ENCODE measurements at regions not wholly inside any gene's neighbourhood (a gene's known extent, or its start where the extent isn't known, plus 50 kb on each side); places are given as distances from the start of the nearest gene placed in this dataset.
A peak's percentile ranks its signal among the peaks of the same experiment; 100 is the strongest.
"Not testable (repeated sequence)": the region's sequence is repeated elsewhere in the genome, so short reads cannot be mapped to it uniquely, and the experiment has no call there.

GRCh38 chr2:39923455-39923854 lies 144.4 kb upstream of the THUMPD2 start:
- no peak for DNase-seq

DNA sequence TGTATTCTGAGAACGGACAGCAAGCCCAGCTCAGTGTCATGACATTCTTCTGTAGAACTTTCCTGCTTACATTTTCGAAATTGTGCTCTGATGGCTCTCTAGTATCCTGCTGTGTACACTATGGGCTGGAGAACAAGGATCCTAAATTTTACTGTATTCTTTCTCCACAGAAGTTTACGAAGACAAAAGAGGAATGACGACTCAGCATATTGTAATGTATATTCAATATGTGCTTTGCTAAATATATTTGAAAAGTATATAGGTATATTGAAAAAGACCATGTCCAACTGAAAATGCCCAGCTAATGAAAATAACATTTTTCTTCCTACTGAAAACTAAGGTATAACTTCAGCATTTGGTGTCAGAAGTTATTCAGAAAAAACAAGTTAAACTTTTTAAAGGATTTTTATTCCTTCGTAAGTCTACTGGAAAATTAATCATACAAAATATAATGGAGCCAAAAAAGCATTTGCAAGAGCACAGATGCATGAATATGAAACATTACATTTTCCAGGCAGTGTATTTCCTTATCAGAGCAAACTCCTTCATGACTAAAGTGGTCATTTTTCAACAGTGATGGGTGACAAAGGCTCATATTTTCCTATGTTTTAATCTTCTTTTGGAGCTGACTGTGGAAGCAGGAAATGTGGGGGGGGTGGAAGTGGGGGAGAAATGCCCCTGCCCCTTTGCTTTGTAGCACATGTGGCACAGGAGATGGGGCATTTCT lies 143.8 kb upstream of the THUMPD2 start:
- DNase-seq: no peak

- DNase-seq: no peak
These were observed 141.3 kb upstream of the THUMPD2 start for GRCh38 chr2:39920307-39920801.

GRCh38 chr2:39919511-39920306 lies 140.7 kb upstream of the THUMPD2 start:
- no peak for DNase-seq

DNA sequence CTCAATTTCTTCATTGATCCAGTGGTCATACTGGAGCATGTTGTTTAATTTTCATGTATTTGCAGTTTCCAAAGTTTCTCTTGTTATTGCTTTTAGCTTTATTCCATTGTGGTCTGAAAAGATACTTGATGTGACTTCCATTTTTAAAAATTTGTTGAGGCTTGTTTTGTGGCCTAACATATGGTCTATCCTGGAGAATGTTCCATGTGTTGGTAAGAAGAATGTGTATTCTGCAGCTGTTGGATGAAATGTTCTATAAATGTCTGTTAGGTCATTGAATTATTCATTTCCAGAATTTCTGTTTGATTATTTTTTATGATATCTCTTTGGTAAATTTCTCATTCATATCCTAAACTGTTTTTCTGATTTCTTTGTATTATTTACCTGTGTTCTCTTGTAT lies 139.8 kb upstream of the THUMPD2 start:
- no peak for DNase-seq

GRCh38 chr2:39917371-39917770 lies 138.3 kb upstream of the THUMPD2 start:
- peak; percentile 5 for DNase-seq

- no peak for DNase-seq
These were observed 135.9 kb upstream of the THUMPD2 start for GRCh38 chr2:39914949-39915348.

DNA sequence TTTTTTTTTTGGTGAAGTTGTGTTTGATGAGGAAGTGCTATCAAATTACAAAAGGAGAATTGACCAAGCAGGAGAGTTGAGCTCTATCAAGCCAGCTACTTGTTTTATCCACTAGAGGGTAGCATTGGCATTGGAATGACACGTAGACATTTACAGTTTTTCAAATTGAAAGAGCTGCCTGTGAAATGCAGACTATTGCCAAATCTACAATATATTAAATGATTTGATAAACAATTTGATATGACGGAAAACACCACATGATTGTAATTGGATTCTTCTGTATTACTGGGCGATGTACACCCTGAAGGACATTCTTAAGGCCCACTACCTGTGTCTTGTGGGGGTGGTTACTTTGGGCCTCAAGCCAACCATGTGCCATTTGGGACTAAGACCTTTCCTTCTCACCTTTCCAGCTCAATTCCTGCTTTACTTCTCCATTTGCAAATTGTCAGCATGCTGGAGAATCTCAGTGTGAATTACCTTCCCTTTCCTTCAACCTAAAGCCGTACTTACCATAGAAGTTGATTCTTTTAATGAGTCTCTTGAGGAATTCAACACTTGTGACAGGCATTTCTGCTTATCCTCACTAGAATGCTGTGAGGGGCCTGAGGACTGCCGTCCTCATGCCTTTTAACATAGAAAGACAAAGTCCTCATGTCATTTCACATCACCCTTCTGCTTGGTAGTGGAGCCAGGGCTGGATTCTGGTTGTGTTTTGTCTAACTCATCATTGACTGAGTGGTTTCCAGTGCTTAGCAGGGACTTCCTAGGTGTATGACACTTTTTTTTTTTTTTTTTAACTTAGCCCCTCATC lies 134.8 kb upstream of the THUMPD2 start:
- peak; percentile 86 for DNase-seq

DNA sequence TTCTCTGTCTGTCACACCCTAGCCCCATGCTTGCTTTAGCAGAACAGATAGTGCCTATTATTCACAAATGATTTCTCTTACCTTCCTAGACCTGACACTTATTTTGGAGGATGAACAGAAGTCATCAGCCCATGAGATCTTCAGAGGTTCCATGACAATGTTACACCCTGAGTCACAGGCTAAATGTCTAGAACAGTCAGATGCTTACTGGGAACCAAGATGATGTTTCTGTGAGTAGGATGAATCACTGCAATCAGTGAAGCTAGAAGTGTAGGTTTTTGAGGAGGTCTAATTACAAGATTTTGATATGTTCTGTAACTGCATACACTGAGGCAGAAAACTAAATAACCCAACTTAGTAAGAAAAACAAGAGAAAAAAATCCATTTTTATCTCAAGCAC lies 123.0 kb upstream of the THUMPD2 start:
- no peak for DNase-seq

DNA sequence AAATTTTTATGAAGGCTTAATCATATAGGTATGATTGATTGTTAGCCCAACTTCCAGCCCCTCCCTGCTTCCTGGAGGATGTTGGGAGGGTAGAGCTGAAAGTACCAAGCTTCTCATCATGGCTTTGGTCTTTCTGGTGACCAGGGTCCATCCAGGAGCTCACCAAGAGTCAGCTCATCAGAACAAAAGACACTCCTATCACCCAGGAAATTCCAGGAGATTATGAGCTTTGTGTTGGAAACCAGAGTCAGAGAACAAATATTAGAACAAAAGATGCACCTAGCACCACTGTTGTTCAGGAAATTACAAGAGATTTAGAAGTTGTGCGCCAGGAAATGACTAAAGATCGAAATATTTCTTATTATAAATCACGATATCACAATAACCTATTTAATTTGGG lies 119.9 kb upstream of the THUMPD2 start:
- DNase-seq: no peak

DNA sequence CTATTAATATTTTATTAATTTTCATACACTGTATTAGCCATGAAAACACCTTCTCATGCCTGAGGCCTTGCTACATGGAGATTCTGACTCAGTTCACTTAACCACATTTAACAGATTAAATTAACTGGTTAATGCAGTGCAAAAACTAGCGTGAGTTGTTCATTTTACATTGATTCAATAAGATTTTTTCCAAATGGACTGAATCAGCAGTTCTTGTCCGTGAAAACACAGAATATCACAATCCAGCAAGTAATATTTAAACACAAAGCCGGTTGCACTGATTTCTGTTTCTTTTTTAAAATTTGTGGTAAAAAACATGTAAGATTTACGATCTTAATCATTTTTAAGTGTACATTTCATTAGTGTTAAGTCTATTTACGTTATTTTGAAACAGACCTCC lies 118.2 kb upstream of the THUMPD2 start:
- no peak for DNase-seq

DNA sequence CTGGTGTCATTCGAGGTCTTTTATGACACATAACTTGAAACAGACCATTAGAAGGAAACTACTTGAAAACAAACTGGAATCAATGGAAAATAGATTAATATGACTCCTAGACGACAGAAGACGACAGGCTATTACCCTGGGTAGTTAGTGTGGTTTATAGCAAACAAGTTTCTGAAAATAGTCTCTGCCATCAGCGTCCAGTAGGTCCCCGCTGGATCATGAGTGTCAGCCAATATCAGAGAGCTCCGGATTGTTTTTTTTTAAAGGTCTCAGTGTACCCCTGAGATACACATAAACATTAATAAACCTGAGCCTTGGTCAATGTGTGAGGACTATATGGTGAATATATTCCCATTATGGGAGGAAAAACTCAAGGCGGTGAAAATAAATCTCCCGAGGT lies 115.0 kb upstream of the THUMPD2 start:
- no peak for DNase-seq

DNA sequence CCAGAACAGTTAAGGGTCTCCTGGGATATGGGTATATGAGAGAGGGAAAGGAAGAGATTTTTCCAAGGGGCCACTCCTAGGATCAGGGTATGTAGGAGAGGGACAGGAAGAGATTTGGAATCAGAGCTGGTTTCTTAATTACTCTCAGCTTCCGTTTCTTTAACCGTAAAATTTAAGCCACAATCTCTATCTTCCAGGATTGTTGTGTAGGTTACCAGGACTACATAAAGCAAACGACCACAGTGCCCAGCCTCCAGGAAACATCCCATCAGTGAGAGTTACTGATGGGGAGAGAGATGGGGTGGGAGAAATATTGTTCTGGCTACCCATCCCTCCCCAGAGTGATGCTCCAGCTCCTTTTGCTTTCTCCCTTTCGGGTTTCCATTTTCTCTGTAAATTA lies 114.6 kb upstream of the THUMPD2 start:
- no peak for DNase-seq

DNA sequence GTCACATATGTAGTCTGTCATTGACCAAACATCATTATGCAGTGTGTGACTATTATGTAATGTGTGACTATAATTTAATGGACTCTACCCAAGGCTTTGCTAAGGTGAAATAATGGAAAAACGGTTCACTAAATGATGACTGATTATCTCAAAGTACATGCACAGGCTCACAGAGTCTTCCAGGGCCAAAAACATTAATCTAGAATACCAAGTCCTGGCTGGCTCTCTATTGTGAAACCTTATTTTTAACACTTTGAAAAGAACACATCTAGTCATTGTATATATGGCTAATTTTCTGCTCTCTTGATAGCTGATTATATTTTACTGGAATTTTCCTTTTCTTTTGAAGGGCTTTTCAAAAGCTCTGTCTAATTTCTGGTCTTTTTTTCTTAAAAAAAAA lies 102.9 kb upstream of the THUMPD2 start:
- DNase-seq: no peak

DNA sequence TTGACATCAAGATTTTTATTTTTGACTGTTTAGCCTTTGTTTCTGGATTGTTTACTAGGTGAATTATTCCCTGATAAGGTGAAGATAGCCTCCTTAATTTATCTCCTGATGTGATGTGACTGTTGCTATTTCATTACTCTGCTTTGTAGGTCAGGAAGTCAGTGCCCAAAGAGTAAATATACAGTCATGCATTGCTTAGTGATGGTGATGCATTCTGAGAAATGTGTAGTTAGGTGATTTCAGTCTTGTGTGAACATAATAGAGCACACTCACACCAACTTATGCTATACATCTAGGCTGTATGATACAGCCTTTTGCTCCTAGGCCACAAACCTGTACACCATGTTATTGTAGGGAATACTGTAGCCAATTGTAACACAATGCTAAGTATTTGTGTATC lies 102.4 kb upstream of the THUMPD2 start:
- DNase-seq: no peak

DNA sequence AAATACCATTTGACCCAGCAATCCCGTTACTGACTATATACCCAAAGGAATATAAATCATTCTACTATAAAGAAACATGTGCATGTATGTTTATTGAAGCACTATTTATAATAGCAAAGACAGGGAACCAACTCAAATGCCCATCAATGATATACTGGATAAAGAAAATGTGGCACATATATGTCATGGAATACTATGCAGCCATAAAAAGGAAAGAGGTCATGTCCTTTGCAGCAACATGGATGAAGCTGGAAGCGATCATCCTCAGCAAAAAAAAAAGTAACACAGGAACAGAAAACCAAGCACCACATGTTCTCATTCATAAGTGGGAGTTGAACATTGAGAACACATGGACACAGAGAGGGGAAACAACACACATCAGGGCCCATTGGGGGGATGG lies 99.9 kb upstream of the THUMPD2 start:
- not testable (repeated sequence) for DNase-seq

DNA sequence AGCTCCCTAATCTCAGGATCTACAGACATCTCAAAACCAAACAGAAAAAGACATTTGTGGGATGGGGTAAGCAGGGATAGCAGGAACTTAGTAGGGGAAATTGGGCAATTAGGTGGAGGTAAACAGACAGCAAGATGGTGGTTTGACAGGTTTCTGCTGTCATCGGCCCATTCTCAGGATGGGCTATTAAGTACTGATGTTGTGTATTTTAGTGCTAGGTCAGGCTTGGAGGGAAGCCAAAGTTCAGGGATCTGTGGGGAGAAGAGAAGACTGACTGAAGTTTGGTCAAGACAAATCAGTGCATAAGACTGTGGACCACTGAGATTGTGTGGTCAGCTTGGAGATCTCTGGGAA lies 96.8 kb upstream of the THUMPD2 start:
- DNase-seq: no peak

DNA sequence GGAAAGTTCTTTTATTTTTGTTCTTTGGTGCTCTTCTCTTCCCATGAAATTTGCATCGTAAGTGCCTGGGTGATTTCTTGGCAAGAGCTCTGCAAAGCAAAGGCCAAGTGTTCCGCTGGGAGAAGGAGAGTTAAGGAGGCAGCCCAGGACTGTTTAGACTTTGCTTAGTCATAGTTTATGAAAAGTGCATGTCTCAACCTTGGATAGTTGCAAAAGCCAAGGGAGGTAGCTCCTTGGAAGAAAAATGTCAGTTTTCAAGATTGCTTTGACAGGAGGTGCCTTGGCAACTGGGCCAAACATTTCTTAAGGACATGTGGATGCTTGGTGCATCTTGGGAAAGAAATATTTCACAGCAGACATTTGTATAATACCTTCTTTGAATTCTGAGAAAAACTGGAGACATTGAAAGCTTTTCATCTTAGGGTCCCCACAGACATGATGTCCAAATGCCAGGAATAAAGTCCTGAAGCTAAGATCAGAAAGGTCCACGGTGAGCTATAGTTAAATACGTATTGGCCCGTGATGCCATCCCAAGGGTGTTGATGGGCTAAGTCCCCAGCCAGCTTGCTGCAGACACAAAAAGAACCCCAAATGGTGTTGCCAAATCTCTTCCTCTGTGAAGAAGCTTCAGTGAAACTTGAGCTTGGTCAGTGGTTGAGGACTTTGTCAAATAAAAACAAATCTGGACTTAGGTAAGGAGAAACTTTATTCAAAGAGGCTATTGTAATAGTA lies 96.3 kb upstream of the THUMPD2 start:
- DNase-seq: no peak

- no peak for DNase-seq
These were observed 95.2 kb upstream of the THUMPD2 start for GRCh38 chr2:39874236-39874635.

DNA sequence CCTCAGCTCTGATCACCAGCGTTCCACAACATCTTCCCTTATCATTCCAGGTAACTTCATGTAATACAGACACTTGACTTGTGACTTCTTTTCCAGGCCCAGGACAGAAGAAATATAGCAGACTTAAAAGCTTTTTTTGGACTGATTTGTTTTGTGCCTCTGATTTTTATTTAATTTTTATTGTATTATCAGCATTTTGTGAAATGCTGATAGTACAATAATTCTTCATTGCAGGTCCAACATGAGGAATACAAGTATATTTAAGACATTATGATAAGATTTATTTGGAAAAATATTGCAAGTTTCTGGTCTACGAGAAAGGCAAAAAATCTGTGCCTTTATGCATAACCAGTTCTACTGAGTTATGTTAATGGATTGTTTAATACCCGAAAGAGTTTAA lies 94.5 kb upstream of the THUMPD2 start:
- no peak for DNase-seq

GRCh38 chr2:39872748-39873147 lies 93.7 kb upstream of the THUMPD2 start:
- no peak for DNase-seq

DNA sequence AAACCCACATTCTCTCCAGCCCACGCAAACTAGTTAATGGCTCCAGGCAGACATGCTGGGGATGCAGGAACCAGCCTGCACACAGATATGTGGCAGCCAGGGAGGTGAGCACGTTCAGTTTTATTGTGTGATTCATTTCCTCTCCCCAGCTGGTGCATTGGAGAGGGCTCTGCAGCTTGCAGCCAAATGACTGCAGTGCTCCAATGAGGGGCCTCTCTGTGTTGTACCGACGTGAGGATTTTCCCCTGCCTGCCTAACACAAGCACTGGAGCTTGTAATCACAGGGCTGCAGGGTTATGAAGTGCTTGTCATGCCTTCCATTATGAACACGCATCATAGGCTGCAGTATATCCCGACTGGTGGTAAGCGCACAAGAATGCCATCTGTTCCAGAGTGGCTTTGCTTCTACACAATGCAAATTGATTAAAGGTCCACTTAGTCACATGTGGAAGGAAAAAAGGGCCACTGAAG lies 92.3 kb upstream of the THUMPD2 start:
- no peak for DNase-seq

DNA sequence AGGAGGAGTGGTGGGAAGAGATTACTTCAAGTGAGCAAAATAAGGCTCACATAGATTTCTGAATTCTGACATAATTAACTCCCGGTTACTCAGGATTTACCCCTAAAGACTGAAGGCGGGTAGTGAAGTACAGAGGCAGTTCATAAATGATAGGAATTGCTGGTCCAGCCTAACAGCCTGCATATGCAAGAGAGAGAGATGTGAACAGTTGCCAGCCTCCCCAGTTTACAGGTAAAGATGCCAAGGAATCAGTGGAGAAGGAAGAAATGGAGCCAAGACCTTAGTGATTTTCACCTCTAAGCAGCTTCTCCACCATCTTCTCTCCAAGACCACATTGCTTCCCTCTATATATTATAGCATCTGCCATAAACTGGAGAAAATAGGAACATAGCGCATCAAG lies 91.8 kb upstream of the THUMPD2 start:
- no peak for DNase-seq

Data from OCI-M1 (cell line).